ENCODE measurements at regions not wholly inside any gene's neighbourhood (a gene's known extent, or its start where the extent isn't known, plus 50 kb on each side); places are given as distances from the start of the nearest gene placed in this dataset.
"Not testable (repeated sequence)": the region's sequence is repeated elsewhere in the genome, so short reads cannot be mapped to it uniquely, and the experiment has no call there.

- no peak for DNase-seq (ENCODE audit: low read depth, low spot score)
- FAIRE-seq = no peak
Measured at GRCh38 chr2:13524492-13524891, 807.8 kb downstream of the TRIB2 start.

GRCh38 chr2:13531735-13532410, 815.1 kb downstream of the TRIB2 start:
- H3K9me1 ChIP-seq (ENCODE audit: control insufficient read depth, extremely low read depth, insufficient read depth, low read length); DNase-seq (ENCODE audit: low read depth, low spot score); H2AFZ ChIP-seq (ENCODE audit: control insufficient read depth, low read length); H3K79me2 ChIP-seq (ENCODE audit: control insufficient read depth, insufficient read depth, low read length); H3K36me3 ChIP-seq (ENCODE audit: control insufficient read depth in 2 of 2, extremely low read depth in 1 of 2, insufficient read depth in 2 of 2, low read length in 2 of 2); FAIRE-seq; H3K9ac ChIP-seq (ENCODE audit: control insufficient read depth, extremely low read depth, insufficient read depth, low read length); H3K27ac ChIP-seq (ENCODE audit: control insufficient read depth, insufficient read depth, low read length); H3K4me2 ChIP-seq (ENCODE audit: control insufficient read depth, extremely low read depth, insufficient read depth, low read depth, low read length); H3K9me3 ChIP-seq (ENCODE audit: control insufficient read depth, low read depth, low read length); H3K27me3 ChIP-seq (ENCODE audit: control insufficient read depth, extremely low read depth, insufficient read depth, low read length); H3K4me3 ChIP-seq (ENCODE audit: control insufficient read depth in 2 of 3, extremely low read depth in 1 of 3, insufficient read depth in 2 of 3, low read depth in 1 of 3, low read length in 3 of 3); dilution Hi-C loops (cut with MboI; ENCODE audit: extremely low pct_ligation_motif_present, low sequenced_read_pairs); H3K4me1 ChIP-seq (ENCODE audit: control insufficient read depth, extremely low read depth, insufficient read depth, low read length); H4K20me1 ChIP-seq (ENCODE audit: control insufficient read depth, extremely low read depth, insufficient read depth, low read length): not testable (repeated sequence)

More at GRCh38 chr2:13524492-13524891, 807.8 kb downstream of the TRIB2 start:
- Histone ChIP-seq H3K9ac (ENCODE audit: control insufficient read depth, extremely low read depth, insufficient read depth, low read length) (no peak overlapping the region), H3K4me1 (ENCODE audit: control insufficient read depth, extremely low read depth, insufficient read depth, low read length) (peaks cover 8% of the 10 kb centered on the region), H3K27ac (ENCODE audit: control insufficient read depth, insufficient read depth, low read length) (no peak overlapping the region), H3K27me3 (ENCODE audit: control insufficient read depth, extremely low read depth, insufficient read depth, low read length) (no peaks in the 10 kb centered on the region), H2AFZ (ENCODE audit: control insufficient read depth, low read length) (no peak overlapping the region), H3K9me1 (ENCODE audit: control insufficient read depth, extremely low read depth, insufficient read depth, low read length) (no peaks in the 10 kb centered on the region), H3K4me2 (ENCODE audit: control insufficient read depth, extremely low read depth, insufficient read depth, low read depth, low read length) (no peak overlapping the region), H3K4me3 (ENCODE audit: control insufficient read depth in 2 of 3, extremely low read depth in 1 of 3, insufficient read depth in 2 of 3, low read depth in 1 of 3, low read length in 3 of 3) (no peak overlapping the region), H3K79me2 (ENCODE audit: control insufficient read depth, insufficient read depth, low read length) (no peaks in the 10 kb centered on the region), H3K36me3 (ENCODE audit: control insufficient read depth in 2 of 2, extremely low read depth in 1 of 2, insufficient read depth in 2 of 2, low read length in 2 of 2) (no peaks in the 10 kb centered on the region), H3K9me3 (ENCODE audit: control insufficient read depth, low read depth, low read length) (no peaks in the 10 kb centered on the region), H4K20me1 (ENCODE audit: control insufficient read depth, extremely low read depth, insufficient read depth, low read length) (no peaks in the 10 kb centered on the region)
- no peak for TF ChIP-seq CTCF (optimal IDR thresholded peaks at IDR 0.05 in 1 of 3, IDR thresholded peaks at IDR 0.05 in 1 of 3, conservative IDR thresholded peaks at IDR 0.05 in 1 of 3; ENCODE audit: extremely low read depth in 1 of 3, insufficient read depth in 2 of 3, low read length in 3 of 3)
- TF ChIP-seq EZH2 (IDR thresholded peaks at IDR 0.05; ENCODE audit: low read length) = no peak
- dilution Hi-C loops (cut with MboI; ENCODE audit: extremely low pct_ligation_motif_present, low sequenced_read_pairs) = no loop called here

- H3K9me1 ChIP-seq (ENCODE audit: control insufficient read depth, extremely low read depth, insufficient read depth, low read length); dilution Hi-C loops (cut with MboI; ENCODE audit: extremely low pct_ligation_motif_present, low sequenced_read_pairs); H3K4me2 ChIP-seq (ENCODE audit: control insufficient read depth, extremely low read depth, insufficient read depth, low read depth, low read length); H2AFZ ChIP-seq (ENCODE audit: control insufficient read depth, low read length); H3K9ac ChIP-seq (ENCODE audit: control insufficient read depth, extremely low read depth, insufficient read depth, low read length); H3K9me3 ChIP-seq (ENCODE audit: control insufficient read depth, low read depth, low read length); H4K20me1 ChIP-seq (ENCODE audit: control insufficient read depth, extremely low read depth, insufficient read depth, low read length); H3K27ac ChIP-seq (ENCODE audit: control insufficient read depth, insufficient read depth, low read length); H3K4me3 ChIP-seq (ENCODE audit: control insufficient read depth in 2 of 3, extremely low read depth in 1 of 3, insufficient read depth in 2 of 3, low read depth in 1 of 3, low read length in 3 of 3); DNase-seq (ENCODE audit: low read depth, low spot score); H3K27me3 ChIP-seq (ENCODE audit: control insufficient read depth, extremely low read depth, insufficient read depth, low read length); H3K36me3 ChIP-seq (ENCODE audit: control insufficient read depth in 2 of 2, extremely low read depth in 1 of 2, insufficient read depth in 2 of 2, low read length in 2 of 2); H3K79me2 ChIP-seq (ENCODE audit: control insufficient read depth, insufficient read depth, low read length); H3K4me1 ChIP-seq (ENCODE audit: control insufficient read depth, extremely low read depth, insufficient read depth, low read length); FAIRE-seq: not testable (repeated sequence)
Measured at GRCh38 chr2:13532781-13533523, 816.2 kb downstream of the TRIB2 start.
